SKM-1 treated with dmso at 0.1 percent for 144 hours (cell line): ENCODE measurements at regions not wholly inside any gene's neighbourhood (a gene's known extent, or its start where the extent isn't known, plus 50 kb on each side); places are given as distances from the start of the nearest gene placed in this dataset.

ENCODE experiments used
- DNase-seq: peaks from one replicate; lab custom pipeline; 2025; ENCODE audit not compliant: unreplicated experiment; lab: John Stamatoyannopoulos, UW

GRCh38 chrX:140848800-140849199, 139.2 kb downstream of the LINC00632 start:
- DNase-seq: no peak

GRCh38 chrX:140860718-140861117, 141.7 kb upstream of the SPANXB1 start:
- no peak for DNase-seq

GRCh38 chrX:140866446-140866845, 135.9 kb upstream of the SPANXB1 start:
- DNase-seq: no peak

DNA sequence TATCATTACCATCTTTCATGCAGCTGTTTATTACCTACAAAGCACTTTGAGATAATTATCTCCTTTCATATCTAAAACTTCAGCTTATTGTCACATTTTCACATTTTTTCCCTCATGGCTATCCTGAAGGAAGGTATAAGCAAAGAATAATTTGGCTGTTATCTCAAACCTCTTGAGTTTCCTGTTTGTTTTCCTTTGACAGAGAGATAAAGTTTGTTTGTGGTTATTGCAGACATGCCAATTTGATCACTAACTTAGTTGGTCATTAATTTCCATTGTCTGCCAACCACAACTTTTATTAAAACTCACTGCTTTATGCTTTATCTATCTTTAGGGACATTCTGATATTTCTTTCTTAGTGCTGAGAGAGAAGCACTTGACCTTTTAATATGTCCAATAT, 89.8 kb upstream of the SPANXB1 start:
- no peak for DNase-seq

DNA sequence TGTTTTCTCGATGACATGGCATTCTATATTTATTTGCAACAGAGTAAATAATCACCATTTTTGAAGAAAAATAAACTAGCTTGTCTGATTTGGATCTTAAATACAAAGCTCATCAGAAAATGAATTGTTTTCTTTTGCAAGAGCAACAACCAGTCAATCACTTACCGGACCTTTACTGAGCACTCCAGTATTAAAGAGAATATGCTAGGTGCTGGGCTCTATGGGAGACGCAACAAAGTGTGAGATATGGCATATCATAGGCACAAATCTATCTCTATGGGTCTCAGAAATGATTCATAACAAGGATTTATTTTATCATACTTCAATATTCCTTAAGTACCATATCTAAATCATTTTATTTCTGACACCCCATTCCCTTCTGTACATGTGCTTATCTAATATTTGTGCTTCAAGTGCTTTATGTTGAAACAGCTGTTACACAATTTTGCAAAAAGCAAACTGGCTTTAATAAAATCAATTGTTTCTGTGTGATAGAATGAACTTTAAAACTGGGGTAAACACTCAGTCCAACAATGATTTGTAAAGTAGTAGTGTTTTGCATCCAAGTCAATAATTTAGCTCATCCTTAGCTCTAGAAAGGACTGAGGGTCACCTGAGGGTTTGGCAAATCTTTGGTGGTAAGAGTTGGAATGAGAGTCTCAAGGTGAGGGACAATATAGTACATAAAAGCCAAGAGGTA, 88.4 kb upstream of the SPANXB1 start:
- no peak for DNase-seq

- no peak for DNase-seq
These were observed 85.5 kb upstream of the SPANXB1 start for GRCh38 chrX:140916872-140917271.

DNA sequence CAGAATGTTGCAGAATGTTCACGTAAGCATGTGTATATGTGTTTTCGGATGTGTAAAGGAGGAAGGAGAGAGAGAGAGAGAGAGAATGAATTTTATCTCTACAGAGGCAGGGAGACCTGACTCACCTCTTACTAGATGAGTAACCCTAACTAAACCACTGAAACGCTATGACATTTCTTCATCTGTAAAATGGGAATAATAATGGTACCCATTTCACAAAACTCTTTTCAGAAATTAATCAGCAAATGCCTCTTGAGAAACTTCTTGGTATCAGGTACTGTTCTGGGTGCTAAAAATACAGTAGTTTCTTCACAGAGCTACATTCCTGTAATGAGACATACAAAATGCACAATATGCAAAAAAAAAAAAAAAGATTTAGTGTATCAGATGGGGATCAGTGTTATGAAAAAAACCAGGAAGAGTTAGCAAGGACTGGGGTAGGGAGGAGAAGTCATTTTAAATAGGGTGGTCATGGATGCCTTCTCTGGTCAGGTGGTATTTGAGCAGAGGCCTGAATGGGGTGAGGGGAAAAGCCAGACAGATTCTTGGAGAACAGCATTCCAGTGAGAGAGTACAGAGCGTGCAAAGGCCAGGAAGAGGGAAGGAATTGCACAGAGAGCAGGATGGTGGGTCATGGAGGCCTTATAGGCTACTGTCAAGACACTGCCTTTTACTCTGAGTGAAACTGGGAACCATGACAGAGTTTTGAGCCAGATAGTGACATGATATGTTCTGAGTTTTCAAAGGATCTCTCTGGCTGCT, 84.9 kb upstream of the SPANXB1 start:
- DNase-seq: no peak

GRCh38 chrX:140918398-140919038, 83.9 kb upstream of the SPANXB1 start:
- peak; percentile 57 for DNase-seq

DNA sequence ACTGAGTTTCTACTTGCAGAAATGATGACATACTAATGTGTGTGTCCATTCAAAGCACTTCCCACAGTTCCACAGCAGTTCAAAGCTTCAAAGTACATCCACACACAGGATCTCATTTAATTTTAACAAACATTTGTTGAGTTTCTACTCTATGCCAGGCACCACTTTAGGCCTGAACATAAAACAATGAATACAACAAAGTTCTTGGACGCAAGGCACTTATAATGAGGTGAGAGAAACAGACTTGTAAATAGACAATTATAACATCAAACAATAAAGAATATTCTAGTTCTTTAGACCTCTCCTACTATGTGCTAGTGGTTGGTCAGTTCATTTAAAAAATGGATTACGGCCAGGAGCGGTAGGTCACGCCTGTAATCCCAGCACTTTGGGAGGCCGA, 82.0 kb upstream of the SPANXB1 start:
- no peak for DNase-seq

DNA sequence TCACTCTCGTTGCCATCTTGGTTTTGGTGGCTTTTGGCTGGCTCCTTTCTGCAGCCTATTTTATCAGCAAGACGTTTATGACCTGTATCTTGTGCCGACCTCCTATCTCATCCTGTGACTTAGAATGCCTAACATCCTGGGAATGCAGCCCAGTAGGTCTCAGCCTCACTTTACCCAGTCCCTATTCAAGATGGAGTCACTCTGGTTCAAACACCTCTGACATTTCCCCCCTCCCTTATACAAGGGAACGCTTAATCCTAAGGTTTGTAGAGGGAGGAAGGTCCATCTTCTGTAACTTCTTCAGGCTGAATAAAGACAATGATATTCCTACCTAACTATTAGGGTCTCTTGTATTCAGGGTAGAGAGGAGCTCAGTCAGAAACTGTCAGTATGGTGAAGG, 79.3 kb upstream of the SPANXB1 start:
- DNase-seq: no peak

DNA sequence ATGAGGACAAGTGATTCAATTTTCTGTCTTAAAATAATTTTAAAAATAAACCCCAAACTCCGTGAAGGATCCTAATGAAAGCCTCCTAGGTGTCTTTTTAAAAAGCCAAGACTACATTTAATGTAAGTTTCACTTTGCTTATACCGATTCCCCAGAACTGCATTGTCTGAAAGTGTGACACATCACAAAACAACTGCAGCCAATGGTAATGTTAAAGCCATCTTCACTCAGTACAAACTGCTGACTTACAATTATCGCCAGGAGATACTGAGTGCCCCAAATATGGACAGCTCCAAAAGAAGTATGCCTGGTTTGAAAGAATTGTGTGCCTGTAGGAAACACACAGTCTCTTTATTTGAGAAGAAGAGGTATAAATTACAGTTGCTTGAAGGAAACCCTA, 73.7 kb upstream of the SPANXB1 start:
- no peak for DNase-seq

GRCh38 chrX:140933016-140933415, 69.4 kb upstream of the SPANXB1 start:
- DNase-seq: no peak

- DNase-seq: no peak
These were observed 68.3 kb upstream of the SPANXB1 start for GRCh38 chrX:140933874-140934655.

DNA sequence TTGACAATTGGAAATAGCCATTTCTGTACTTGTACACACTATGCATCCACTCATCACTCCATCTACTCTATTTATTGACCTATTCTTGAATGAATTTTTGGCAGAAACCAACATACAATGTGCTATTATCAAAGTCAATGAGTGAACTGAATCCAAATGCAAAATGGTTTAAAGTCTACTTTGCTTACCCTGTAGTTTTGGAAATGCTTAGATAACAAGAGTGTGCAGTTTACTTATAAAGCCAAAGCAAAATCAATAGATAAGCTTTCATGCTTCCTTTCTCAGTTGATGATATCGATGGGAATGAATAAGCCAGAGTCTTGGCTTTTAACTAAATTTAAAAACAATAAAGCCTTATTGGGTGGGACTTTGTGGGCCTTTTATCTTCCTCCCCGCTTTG, 58.9 kb upstream of the SPANXB1 start:
- no peak for DNase-seq

GRCh38 chrX:140944710-140945109, 57.7 kb upstream of the SPANXB1 start:
- peak; percentile 59 for DNase-seq

GRCh38 chrX:140948827-140949226, 53.6 kb upstream of the SPANXB1 start:
- DNase-seq: no peak

- DNase-seq: no peak
These were observed 53.2 kb upstream of the SPANXB1 start for GRCh38 chrX:140949233-140949632.
